SK-N-SH (cell line): ENCODE measurements at regions not wholly inside any gene's neighbourhood (a gene's known extent, or its start where the extent isn't known, plus 50 kb on each side); places are given as distances from the start of the nearest gene placed in this dataset.

Experiments
- CTCF ChIA-PET: fragments of 300-600, 350-600 bp; formaldehyde crosslinking; extraction: SDS; loops from one replicate; lab custom pipeline; 2021; lab: Yijun Ruan, JAX
- POLR2A ChIA-PET: fragments of 350-600 bp; sonication (Branson Sonifier 250); formaldehyde crosslinking; extraction: SDS; loops from one replicate; lab custom pipeline; 2020; ENCODE audit warnings: antibody characterized with exemption, inconsistent platforms; lab: Yijun Ruan, JAX
- DNase-seq: peaks from one replicate; pipeline ENCODE4 v3.0.0; 2012
- H2AFZ ChIP-seq: fragments of 200-600 bp; sonication (generic); 2 replicates; pipeline ENCODE4 v1.8.1; 2016; ENCODE audit warnings: antibody characterized with exemption, mild to moderate bottlenecking, low read depth
- H3F3A ChIP-seq: fragments of 200-600 bp; sonication (generic); replicated peaks from 2 replicates; pipeline ENCODE3; 2016; ENCODE audit warnings: antibody characterized with exemption, mild to moderate bottlenecking; ENCODE audit not compliant: insufficient read depth
- H3K27ac ChIP-seq, 2 experiments: fragments of 200-500 bp in 1 of 2; fragments of 200-600 bp in 1 of 2; sonication (Bioruptor generic) in 1 of 2; sonication (generic), shearing (Covaris generic) in 1 of 2; 2 replicates each; pipeline versions ENCODE4 v1.5.1 to v1.6.1; 2014 to 2016; ENCODE audit warnings: low read depth in 2 of 2, inconsistent platforms in 1 of 2, low read length in 1 of 2, mild to moderate bottlenecking in 1 of 2, mixed read lengths in 1 of 2
- H3K27me3 ChIP-seq: fragments of 200-600 bp; sonication (generic), shearing (Covaris generic); 2 replicates; pipeline ENCODE4 v1.6.1; 2016; ENCODE audit warnings: mixed run types; ENCODE audit not compliant: insufficient read depth
- H3K36me3 ChIP-seq, 2 experiments: fragments of 200-500 bp in 1 of 2; fragments of 200-600 bp in 1 of 2; sonication (Bioruptor generic) in 1 of 2; sonication (generic) in 1 of 2; replicated peaks in 1 of 2; 2 replicates each; pipeline versions ENCODE3 to v1.5.1; 2014 to 2016; ENCODE audit warnings: low read length in 1 of 2, mild to moderate bottlenecking in 1 of 2; ENCODE audit not compliant: insufficient read depth in 2 of 2, control insufficient read depth in 1 of 2
- H3K4me1 ChIP-seq, 2 experiments: fragments of 200-500 bp in 1 of 2; fragments of 200-600 bp in 1 of 2; sonication (Bioruptor generic) in 1 of 2; sonication (generic), shearing (Covaris generic) in 1 of 2; 2 replicates each; pipeline versions ENCODE4 v1.5.1 to v1.6.1; 2014 to 2016; ENCODE audit warnings: low read depth in 1 of 2, low read length in 1 of 2, mixed run types in 1 of 2; ENCODE audit not compliant: insufficient read depth in 2 of 2, control insufficient read depth in 1 of 2
- H3K4me2 ChIP-seq: fragments of 200-600 bp; sonication (generic), shearing (Covaris generic); 2 replicates; pipeline ENCODE4 v1.6.1; 2017; ENCODE audit warnings: mixed run types
- H3K4me3 ChIP-seq, 2 experiments: fragments of 200-500 bp in 1 of 2; fragments of 200-600 bp in 1 of 2; sonication (Bioruptor generic) in 1 of 2; sonication (generic), shearing (Covaris generic) in 1 of 2; 2 replicates each; pipeline versions ENCODE4 v1.5.1 to v1.8.1; 2014 to 2016; ENCODE audit warnings: low read depth in 2 of 2, inconsistent platforms in 1 of 2, low read length in 1 of 2, mild to moderate bottlenecking in 1 of 2, mixed read lengths in 1 of 2, moderate library complexity in 1 of 2
- H3K79me2 ChIP-seq: fragments of 200-600 bp; sonication (generic); 2 replicates; pipeline ENCODE4 v1.8.1; 2017; ENCODE audit warnings: mild to moderate bottlenecking; ENCODE audit not compliant: insufficient read depth
- H3K9ac ChIP-seq: fragments of 200-600 bp; sonication (generic); 2 replicates; pipeline ENCODE4 v1.6.1; 2017; ENCODE audit warnings: mixed run types
- H3K9me2 ChIP-seq: fragments of 200-600 bp; sonication (generic); 2 replicates; pipeline ENCODE4 v1.6.1; 2017; ENCODE audit warnings: mixed run types
- H3K9me3 ChIP-seq: fragments of 200-600 bp; sonication (generic); 2 replicates; pipeline ENCODE4 v1.6.1; 2017; ENCODE audit warnings: mixed run types, mild to moderate bottlenecking, moderate library complexity
- H4K20me1 ChIP-seq: fragments of 200-600 bp; sonication (generic); 2 replicates; pipeline ENCODE4 v1.6.1; 2017; ENCODE audit warnings: mild to moderate bottlenecking, mixed run types; ENCODE audit not compliant: insufficient read depth
- CTCF ChIP-seq: fragments of 200-600 bp; sonication (generic); IDR thresholded peaks from 2 replicates; pipeline ENCODE4 v1.6.1; 2017; ENCODE audit warnings: antibody characterized with exemption, mild to moderate bottlenecking, moderate library complexity
- ELF1 ChIP-seq: IDR thresholded peaks from 2 replicates; pipeline ENCODE4 v1.4.0; 2012
- EZH2phosphoT487 ChIP-seq: fragments of 200-600 bp; sonication (generic); IDR thresholded peaks from 2 replicates; pipeline ENCODE4 v1.6.1; 2017; ENCODE audit warnings: low read depth, mixed run types, mild to moderate bottlenecking, antibody characterized with exemption, moderate library complexity, borderline replicate concordance
- GATA2 ChIP-seq: sonication (generic); formaldehyde crosslinking; IDR thresholded peaks from 2 replicates; pipeline ENCODE4 v1.5.0; 2020; ENCODE audit warnings: mild to moderate bottlenecking, missing genetic modification reagents
- PBX3 ChIP-seq: IDR thresholded peaks from 2 replicates; pipeline ENCODE4; 2012
- POLR2AphosphoS5 ChIP-seq: IDR thresholded peaks from 2 replicates; pipeline ENCODE4 v1.6.1; 2012; ENCODE audit warnings: low read depth, low read length
- RAD21 ChIP-seq: IDR thresholded peaks from 2 replicates; pipeline ENCODE4 v1.6.1; 2012; ENCODE audit warnings: mild to moderate bottlenecking, low read length
- SMC3 ChIP-seq: IDR thresholded peaks from 2 replicates; pipeline ENCODE4 v1.6.1; 2012; ENCODE audit warnings: low read depth, low read length, improper control_type of control experiment
- TEAD4 ChIP-seq: IDR thresholded peaks from 2 replicates; pipeline ENCODE4 v1.4.0; 2012; ENCODE audit warnings: mild to moderate bottlenecking, borderline replicate concordance; ENCODE audit not compliant: insufficient read depth
- USF2 ChIP-seq: fragments of 150-350 bp; IDR thresholded peaks from 2 replicates; pipeline ENCODE4 v1.6.1; 2017; ENCODE audit warnings: antibody characterized with exemption, low read length, low read depth, borderline replicate concordance
- YY1 ChIP-seq: IDR thresholded peaks from 2 replicates; pipeline ENCODE4 v1.4.0; 2012; ENCODE audit warnings: low read depth, mild to moderate bottlenecking
- whole genome bisulfite sequencing: methylation state at CpG from one replicate; pipeline ENCODE4 v1.1.6; 2017; ENCODE audit warnings: low lambda C conversion rate; 5-methylcytosine and 5-hydroxymethylcytosine counted together
- TF ChIP-seq, protein P1 (sequence below): IDR thresholded peaks from 2 replicates; pipeline ENCODE4 v1.4.0; 2012; ENCODE audit warnings: low read depth
- TF ChIP-seq, protein P2 (sequence below): IDR thresholded peaks from 2 replicates; pipeline ENCODE4 v1.6.1; 2012; ENCODE audit warnings: mild to moderate bottlenecking, low read depth, low read length, moderate library complexity

DNA sequence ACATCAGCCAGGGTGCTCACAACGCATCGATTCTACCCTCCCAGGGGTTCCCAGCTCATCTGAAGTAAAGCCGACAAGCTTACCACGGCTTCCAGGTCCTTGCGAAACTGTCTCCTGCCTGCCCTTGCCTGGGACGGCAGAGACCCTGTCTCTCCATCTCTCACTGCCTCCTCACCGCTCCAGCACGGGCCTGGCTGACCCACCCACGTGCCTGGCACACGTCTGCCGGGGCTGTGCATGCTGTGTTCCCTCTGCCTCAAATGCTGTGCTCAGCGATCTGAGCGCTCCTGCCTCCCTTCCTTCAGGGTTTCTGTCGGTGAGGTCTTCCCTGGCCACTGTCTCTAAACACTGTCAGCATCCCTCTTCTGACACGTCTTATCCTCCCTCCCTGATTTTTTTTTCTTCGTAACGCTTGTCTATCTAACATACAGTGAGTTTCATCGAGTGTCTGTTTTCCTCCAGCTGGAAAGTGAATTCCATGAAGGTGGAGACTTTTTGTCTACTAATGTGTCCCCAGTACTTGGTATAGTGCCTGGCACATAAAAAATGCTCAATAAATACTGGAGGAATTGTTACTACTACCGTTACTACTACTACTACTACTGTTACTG is 208.4 kb downstream of the IRF8 start:
- 32% methylated on average over 19 of the region's 19 CpGs for WGBS
- H3K27ac ChIP-seq, result no peak overlapping the region
- H2AFZ ChIP-seq, result no peak overlapping the region
- H3K36me3 ChIP-seq, result no peaks in the 10 kb centered on the region
- H3K9ac ChIP-seq, result no peak overlapping the region
- no peaks in the 10 kb centered on the region for H3K9me3 ChIP-seq
- peaks cover 5% of the 10 kb centered on the region for H3F3A ChIP-seq
- TF ChIP-seq, protein P1, sequence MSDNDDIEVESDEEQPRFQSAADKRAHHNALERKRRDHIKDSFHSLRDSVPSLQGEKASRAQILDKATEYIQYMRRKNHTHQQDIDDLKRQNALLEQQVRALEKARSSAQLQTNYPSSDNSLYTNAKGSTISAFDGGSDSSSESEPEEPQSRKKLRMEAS, result no peak
- TF ChIP-seq USF2 (no peak), TEAD4 (no peak), POLR2AphosphoS5 (no peak), ELF1 (no peak), SMC3 (no peak), PBX3 (no peak), CTCF (no peak), YY1 (no peak), GATA2 (no peak), RAD21 (no peak), EZH2phosphoT487 (no peak)
- TF ChIP-seq, protein P2, sequence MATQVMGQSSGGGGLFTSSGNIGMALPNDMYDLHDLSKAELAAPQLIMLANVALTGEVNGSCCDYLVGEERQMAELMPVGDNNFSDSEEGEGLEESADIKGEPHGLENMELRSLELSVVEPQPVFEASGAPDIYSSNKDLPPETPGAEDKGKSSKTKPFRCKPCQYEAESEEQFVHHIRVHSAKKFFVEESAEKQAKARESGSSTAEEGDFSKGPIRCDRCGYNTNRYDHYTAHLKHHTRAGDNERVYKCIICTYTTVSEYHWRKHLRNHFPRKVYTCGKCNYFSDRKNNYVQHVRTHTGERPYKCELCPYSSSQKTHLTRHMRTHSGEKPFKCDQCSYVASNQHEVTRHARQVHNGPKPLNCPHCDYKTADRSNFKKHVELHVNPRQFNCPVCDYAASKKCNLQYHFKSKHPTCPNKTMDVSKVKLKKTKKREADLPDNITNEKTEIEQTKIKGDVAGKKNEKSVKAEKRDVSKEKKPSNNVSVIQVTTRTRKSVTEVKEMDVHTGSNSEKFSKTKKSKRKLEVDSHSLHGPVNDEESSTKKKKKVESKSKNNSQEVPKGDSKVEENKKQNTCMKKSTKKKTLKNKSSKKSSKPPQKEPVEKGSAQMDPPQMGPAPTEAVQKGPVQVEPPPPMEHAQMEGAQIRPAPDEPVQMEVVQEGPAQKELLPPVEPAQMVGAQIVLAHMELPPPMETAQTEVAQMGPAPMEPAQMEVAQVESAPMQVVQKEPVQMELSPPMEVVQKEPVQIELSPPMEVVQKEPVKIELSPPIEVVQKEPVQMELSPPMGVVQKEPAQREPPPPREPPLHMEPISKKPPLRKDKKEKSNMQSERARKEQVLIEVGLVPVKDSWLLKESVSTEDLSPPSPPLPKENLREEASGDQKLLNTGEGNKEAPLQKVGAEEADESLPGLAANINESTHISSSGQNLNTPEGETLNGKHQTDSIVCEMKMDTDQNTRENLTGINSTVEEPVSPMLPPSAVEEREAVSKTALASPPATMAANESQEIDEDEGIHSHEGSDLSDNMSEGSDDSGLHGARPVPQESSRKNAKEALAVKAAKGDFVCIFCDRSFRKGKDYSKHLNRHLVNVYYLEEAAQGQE, result no peak
- POLR2A ChIA-PET, result no interaction called here
- CTCF ChIA-PET, result no interaction called here
- H3K27me3 ChIP-seq, result peaks cover 12% of the 10 kb centered on the region
- DNase-seq, result no peak
- no peaks in the 10 kb centered on the region for H4K20me1 ChIP-seq
- H3K4me1 ChIP-seq, result no peaks in the 10 kb centered on the region
- no peak overlapping the region for H3K4me3 ChIP-seq
- H3K4me2 ChIP-seq, result no peak overlapping the region
- H3K9me2 ChIP-seq, result no peaks in the 10 kb centered on the region
- no peaks in the 10 kb centered on the region for H3K79me2 ChIP-seq
